ENCODE measurements at regions not wholly inside any gene's neighbourhood (a gene's known extent, or its start where the extent isn't known, plus 50 kb on each side); places are given as distances from the start of the nearest gene placed in this dataset.

DNA sequence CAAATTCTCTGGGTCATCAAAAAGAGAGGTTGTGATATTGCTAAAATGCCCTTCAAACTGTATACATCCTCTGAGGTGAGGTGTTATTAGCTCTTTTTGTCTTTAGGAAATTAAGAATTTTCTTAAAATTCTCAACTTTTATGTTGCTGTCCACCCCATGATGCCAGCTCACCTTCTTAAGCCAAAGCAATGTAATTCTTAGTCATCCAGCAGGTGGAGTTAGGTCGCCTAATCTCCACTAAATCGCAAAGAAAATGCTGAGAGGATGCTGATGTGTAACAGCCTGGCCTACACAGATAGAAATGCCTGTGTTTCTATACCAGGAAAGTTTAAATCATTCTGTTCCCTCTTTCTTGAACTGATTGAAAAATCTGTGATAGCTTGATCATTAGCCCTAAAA, 770.2 kb upstream of the ALCAM start:
- Mint-ChIP-seq H3K27me3 (ENCODE audit: low read depth) (peaks cover 2% of the 10 kb centered on the region), H3K9me3 (no peaks in the 10 kb centered on the region), H3K4me1 (ENCODE audit: low read depth) (no peaks in the 10 kb centered on the region), H3K36me3 (ENCODE audit: low read depth) (no peaks in the 10 kb centered on the region), H3K27ac (no peak overlapping the region), H3K4me3 (ENCODE audit: low read depth) (no peak overlapping the region)
- DNase-seq (ENCODE audit: low spot score) = no peak
- intact Hi-C loops (cut with micrococcal nuclease) = loop anchor here (5.0 kb wide), 1 partner anchor 771 kb away; the partner anchor contains the start of gene ALCAM

DNA sequence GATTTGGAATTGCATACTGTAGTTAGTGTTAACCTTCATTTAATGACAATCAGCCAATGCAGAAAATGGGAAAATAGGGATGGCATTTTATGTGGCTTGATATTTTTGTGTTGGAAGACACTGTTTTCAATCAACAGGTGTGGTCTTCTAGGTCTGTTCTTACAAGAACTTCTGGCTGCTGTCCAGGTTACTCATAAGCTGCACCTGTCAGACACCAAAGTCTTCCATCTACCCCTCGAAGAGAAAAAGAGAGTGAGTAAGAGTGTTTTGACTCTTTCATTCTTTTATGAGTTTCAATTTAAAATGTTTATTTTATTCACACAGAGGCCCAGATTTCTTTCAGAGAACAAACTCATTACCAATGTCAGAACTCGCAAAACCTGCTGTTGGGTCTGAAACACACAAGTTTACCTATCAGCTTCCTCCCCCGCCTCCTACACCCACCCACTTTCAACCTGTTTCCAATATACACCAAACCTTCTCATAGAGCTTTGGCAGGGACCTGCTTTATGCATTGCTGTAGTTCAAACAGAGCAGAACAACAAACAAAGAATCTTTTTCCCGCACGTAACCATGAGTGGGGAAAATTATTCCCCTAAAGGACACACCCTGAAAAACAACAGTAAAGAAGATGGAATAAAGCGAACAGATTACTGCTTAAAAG, 767.7 kb upstream of the ALCAM start:
- Mint-ChIP-seq H3K9me3 (no peaks in the 10 kb centered on the region), H3K27me3 (ENCODE audit: low read depth) (peaks cover 2% of the 10 kb centered on the region), H3K4me3 (ENCODE audit: low read depth) (no peak overlapping the region), H3K4me1 (ENCODE audit: low read depth) (no peaks in the 10 kb centered on the region), H3K36me3 (ENCODE audit: low read depth) (no peaks in the 10 kb centered on the region), H3K27ac (no peak overlapping the region)
- no peak for DNase-seq (ENCODE audit: low spot score)
- intact Hi-C loops (cut with micrococcal nuclease) = loop anchor here (5.0 kb wide), 1 partner anchor 768 kb away; the partner anchor contains the start of gene ALCAM

- peaks cover 4% of the 10 kb centered on the region for H3K4me1 Mint-ChIP-seq (ENCODE audit: low read depth)
- DNase-seq (ENCODE audit: low spot score) = no peak
- intact Hi-C loops (cut with micrococcal nuclease) = no loop called here
- H3K4me3 Mint-ChIP-seq (ENCODE audit: low read depth) = no peak overlapping the region
- H3K27ac Mint-ChIP-seq = no peak overlapping the region
- H3K9me3 Mint-ChIP-seq = no peaks in the 10 kb centered on the region
- peaks cover 2% of the 10 kb centered on the region for H3K27me3 Mint-ChIP-seq (ENCODE audit: low read depth)
- no peaks in the 10 kb centered on the region for H3K36me3 Mint-ChIP-seq (ENCODE audit: low read depth)
Measured at GRCh38 chr3:104604326-104605010, 762.2 kb upstream of the ALCAM start.

DNA sequence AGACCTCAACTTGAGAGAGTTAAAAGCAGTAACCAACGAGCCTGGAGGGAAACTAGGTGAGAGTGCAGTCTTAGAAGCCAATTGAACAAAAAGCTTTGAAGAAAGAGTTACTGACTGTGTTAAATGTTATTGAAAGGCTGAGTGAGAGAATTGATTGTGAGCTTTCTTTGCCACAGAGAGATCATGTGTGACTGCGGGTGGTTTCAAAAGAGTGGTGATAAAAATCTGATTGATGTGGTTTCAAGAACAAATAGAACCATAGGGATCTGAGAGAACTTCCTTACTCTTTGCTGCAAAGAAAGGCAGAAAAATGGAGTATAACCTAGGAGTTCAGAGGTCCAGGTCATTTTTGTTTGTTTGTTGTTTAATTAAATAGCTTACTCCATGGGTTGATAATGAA, 759.9 kb upstream of the ALCAM start:
- no peaks in the 10 kb centered on the region for H3K36me3 Mint-ChIP-seq (ENCODE audit: low read depth)
- H3K27me3 Mint-ChIP-seq (ENCODE audit: low read depth) = peaks cover 2% of the 10 kb centered on the region
- peaks cover 4% of the 10 kb centered on the region for H3K4me1 Mint-ChIP-seq (ENCODE audit: low read depth)
- H3K4me3 Mint-ChIP-seq (ENCODE audit: low read depth) = no peak overlapping the region
- no peaks in the 10 kb centered on the region for H3K9me3 Mint-ChIP-seq
- DNase-seq (ENCODE audit: low spot score) = no peak
- intact Hi-C loops (cut with micrococcal nuclease) = no loop called here
- no peak overlapping the region for H3K27ac Mint-ChIP-seq

DNA sequence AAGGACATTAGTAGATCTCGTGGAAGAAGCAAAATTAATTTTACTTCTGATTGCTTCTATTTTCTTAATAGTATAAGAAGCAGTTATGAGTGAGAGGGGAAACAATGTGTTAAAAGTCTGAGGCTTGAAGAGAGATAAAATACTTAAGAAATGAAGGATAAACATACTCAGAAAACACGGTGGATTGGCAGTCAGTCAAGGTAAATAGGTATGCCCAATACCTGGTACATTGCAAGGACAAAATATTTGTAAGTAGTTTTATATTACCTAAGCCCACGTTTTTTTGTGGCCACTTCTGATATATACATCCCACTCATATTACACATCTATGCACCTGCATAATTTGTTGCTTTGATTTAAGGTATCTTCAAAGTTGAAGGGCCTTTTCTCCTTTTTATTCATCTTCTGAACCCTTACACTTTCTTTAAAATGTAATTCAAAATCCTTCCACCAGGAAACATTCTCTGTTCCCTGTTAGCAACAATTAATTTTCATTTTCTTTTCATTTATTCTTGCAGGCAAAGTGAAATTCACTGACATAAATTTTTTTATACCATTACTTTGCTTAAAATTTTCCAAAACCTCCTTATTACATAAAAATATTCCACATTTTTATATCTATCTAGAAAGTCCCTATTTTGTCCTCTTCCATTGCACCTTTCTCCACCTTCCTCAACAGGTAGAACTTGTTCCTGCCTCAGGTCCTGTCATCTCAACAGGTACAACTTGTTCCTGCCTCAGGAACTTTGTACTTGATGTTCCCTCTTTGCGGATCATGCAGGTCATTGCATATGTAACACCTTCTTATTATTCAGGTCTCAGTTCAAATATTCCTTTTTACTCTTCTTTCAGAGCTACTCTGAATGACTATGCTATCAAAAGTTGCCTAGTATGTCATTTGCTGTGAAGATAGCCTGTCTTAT, 755.7 kb upstream of the ALCAM start:
- no peak for DNase-seq (ENCODE audit: low spot score)
- Mint-ChIP-seq H3K4me3 (ENCODE audit: low read depth) (no peak overlapping the region), H3K27me3 (ENCODE audit: low read depth) (no peaks in the 10 kb centered on the region), H3K27ac (no peak overlapping the region), H3K36me3 (ENCODE audit: low read depth) (no peaks in the 10 kb centered on the region), H3K4me1 (ENCODE audit: low read depth) (peaks cover 4% of the 10 kb centered on the region), H3K9me3 (no peaks in the 10 kb centered on the region)
- intact Hi-C loops (cut with micrococcal nuclease) = no loop called here

- H3K27ac Mint-ChIP-seq = no peak overlapping the region
- H3K4me3 Mint-ChIP-seq (ENCODE audit: low read depth) = no peak overlapping the region
- H3K36me3 Mint-ChIP-seq (ENCODE audit: low read depth) = no peaks in the 10 kb centered on the region
- intact Hi-C loops (cut with micrococcal nuclease) = no loop called here
- no peaks in the 10 kb centered on the region for H3K4me1 Mint-ChIP-seq (ENCODE audit: low read depth)
- no peaks in the 10 kb centered on the region for H3K9me3 Mint-ChIP-seq
- no peaks in the 10 kb centered on the region for H3K27me3 Mint-ChIP-seq (ENCODE audit: low read depth)
- DNase-seq (ENCODE audit: low spot score) = no peak
Measured at GRCh38 chr3:104612218-104612617, 754.5 kb upstream of the ALCAM start.

DNA sequence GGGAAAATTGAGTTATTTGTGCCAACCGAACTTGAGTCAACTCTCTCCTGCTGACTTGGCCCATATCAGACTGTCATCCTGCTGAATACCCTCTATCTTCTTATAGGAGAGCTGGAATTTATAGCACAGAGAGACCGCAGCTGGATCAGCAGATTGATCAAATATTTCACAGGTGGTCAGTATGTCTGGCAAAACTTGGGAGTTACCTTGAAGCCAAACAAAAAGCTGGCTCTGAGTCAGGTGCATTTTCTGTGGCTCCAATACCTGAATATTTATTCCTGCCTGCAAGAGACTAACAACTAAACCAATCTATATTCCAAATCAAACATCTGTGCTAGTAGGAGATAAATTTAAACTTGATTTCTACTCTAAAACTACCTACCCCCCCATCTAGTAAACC, 752.1 kb upstream of the ALCAM start:
- no peaks in the 10 kb centered on the region for H3K4me1 Mint-ChIP-seq (ENCODE audit: low read depth)
- no peak overlapping the region for H3K27ac Mint-ChIP-seq
- no peaks in the 10 kb centered on the region for H3K36me3 Mint-ChIP-seq (ENCODE audit: low read depth)
- intact Hi-C loops (cut with micrococcal nuclease) = no loop called here
- DNase-seq (ENCODE audit: low spot score) = no peak
- H3K27me3 Mint-ChIP-seq (ENCODE audit: low read depth) = no peaks in the 10 kb centered on the region
- no peaks in the 10 kb centered on the region for H3K9me3 Mint-ChIP-seq
- H3K4me3 Mint-ChIP-seq (ENCODE audit: low read depth) = no peak overlapping the region

DNA sequence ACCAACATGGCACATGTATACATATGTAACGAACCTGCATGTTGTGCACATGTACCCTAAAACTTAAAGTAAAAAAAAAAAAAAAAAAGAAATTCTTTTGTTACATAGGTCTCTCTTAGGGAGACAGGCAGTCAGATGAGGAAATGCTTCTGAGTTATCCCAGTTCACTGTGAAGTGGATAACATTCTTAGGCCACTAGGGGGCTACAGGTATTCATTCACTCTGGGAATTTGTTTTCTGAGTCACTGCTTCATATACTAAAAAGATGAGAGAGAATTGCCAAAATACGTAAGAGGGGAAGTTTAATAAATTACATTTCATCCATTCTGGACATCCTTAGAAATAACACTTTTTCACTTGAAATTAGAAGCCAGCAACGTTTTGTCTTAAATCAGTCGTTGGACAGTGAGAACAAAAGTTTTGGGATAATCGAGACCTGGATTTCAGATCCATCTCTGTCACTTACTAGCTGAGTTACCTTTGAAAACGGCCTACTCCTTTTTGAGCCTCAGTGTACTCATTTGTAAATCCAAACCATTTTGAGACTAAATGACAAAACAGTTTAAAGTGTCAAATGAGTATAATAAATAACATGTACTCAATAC, 738.4 kb upstream of the ALCAM start:
- Mint-ChIP-seq H3K27me3 (ENCODE audit: low read depth) (no peaks in the 10 kb centered on the region), H3K9me3 (no peaks in the 10 kb centered on the region), H3K4me3 (ENCODE audit: low read depth) (no peak overlapping the region), H3K36me3 (ENCODE audit: low read depth) (no peaks in the 10 kb centered on the region), H3K4me1 (ENCODE audit: low read depth) (no peaks in the 10 kb centered on the region), H3K27ac (no peak overlapping the region)
- no peak for DNase-seq (ENCODE audit: low spot score)
- intact Hi-C loops (cut with micrococcal nuclease) = no loop called here

- no peak for DNase-seq (ENCODE audit: low spot score)
- Mint-ChIP-seq H3K36me3 (ENCODE audit: low read depth) (no peaks in the 10 kb centered on the region), H3K27me3 (ENCODE audit: low read depth) (no peaks in the 10 kb centered on the region), H3K4me3 (ENCODE audit: low read depth) (no peak overlapping the region), H3K27ac (no peak overlapping the region), H3K4me1 (ENCODE audit: low read depth) (no peaks in the 10 kb centered on the region), H3K9me3 (no peaks in the 10 kb centered on the region)
- intact Hi-C loops (cut with micrococcal nuclease) = no loop called here
Measured at GRCh38 chr3:104629038-104629437, 737.7 kb upstream of the ALCAM start.

DNA sequence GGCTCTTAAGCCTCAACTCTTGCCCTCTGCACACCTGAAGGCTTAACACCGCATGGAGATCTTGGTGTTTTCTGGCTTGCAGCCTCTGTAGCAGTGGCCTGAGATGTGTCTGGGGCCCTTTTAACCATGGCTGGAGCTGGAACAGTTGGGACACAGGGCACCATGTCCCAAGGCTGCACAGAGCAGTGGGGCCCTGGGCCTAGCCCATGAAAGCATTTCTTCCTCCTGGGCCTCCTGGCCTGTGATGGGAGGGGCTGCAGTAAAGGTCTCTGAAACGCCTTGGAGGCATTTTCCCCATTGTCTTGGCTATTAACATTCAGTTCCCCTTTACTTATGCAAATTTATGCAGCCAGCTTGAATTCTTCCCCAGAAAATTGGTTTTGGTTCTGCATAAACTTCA, 735.5 kb upstream of the ALCAM start:
- no peaks in the 10 kb centered on the region for H3K27me3 Mint-ChIP-seq (ENCODE audit: low read depth)
- H3K4me3 Mint-ChIP-seq (ENCODE audit: low read depth) = no peak overlapping the region
- intact Hi-C loops (cut with micrococcal nuclease) = no loop called here
- no peaks in the 10 kb centered on the region for H3K9me3 Mint-ChIP-seq
- no peaks in the 10 kb centered on the region for H3K4me1 Mint-ChIP-seq (ENCODE audit: low read depth)
- H3K27ac Mint-ChIP-seq = no peak overlapping the region
- no peak for DNase-seq (ENCODE audit: low spot score)
- no peaks in the 10 kb centered on the region for H3K36me3 Mint-ChIP-seq (ENCODE audit: low read depth)

GRCh38 chr3:104632521-104632920, 734.2 kb upstream of the ALCAM start:
- Mint-ChIP-seq H3K27ac (no peak overlapping the region), H3K4me1 (ENCODE audit: low read depth) (no peaks in the 10 kb centered on the region), H3K9me3 (no peaks in the 10 kb centered on the region), H3K4me3 (ENCODE audit: low read depth) (no peak overlapping the region), H3K36me3 (ENCODE audit: low read depth) (no peaks in the 10 kb centered on the region), H3K27me3 (ENCODE audit: low read depth) (no peaks in the 10 kb centered on the region)
- intact Hi-C loops (cut with micrococcal nuclease) = no loop called here
- no peak for DNase-seq (ENCODE audit: low spot score)

DNA sequence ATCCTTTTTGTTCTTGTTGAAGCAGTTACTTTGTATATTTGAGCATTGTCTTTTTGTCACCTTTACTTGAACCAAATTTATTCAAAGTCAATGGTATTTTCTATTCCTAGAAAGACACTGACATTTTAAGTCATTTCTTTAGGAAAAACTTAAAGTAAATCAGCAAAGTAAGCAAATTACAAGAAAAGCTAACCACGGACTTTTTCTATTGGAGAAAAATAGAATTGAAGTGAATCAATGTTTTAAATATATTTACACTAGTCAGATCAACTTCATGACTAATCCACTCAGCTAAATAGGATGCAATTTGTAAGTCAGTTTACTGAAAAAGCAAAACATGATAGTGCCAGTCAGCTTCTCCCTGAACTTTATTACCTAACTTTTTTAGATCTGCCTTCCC, 733.8 kb upstream of the ALCAM start:
- DNase-seq (ENCODE audit: low spot score) = no peak
- Mint-ChIP-seq H3K27ac (no peak overlapping the region), H3K4me1 (ENCODE audit: low read depth) (no peaks in the 10 kb centered on the region), H3K36me3 (ENCODE audit: low read depth) (no peaks in the 10 kb centered on the region), H3K27me3 (ENCODE audit: low read depth) (no peaks in the 10 kb centered on the region), H3K4me3 (ENCODE audit: low read depth) (no peak overlapping the region), H3K9me3 (no peaks in the 10 kb centered on the region)
- intact Hi-C loops (cut with micrococcal nuclease) = no loop called here

Data from activated T-helper 2 cell treated with anti-CD3 and anti-CD28 coated beads, Interferon-gamma antibody, Interleukin-2, Interleukin-4, amounts not matched to agents 10 μg/mL and 5 μg/mL and 100 μg/mL, durations not matched to agents 14 hours and 24 hours and 36 hours (primary cell).